ENCODE measurements at regions not wholly inside any gene's neighbourhood (a gene's known extent, or its start where the extent isn't known, plus 50 kb on each side); places are given as distances from the start of the nearest gene placed in this dataset.

DNA sequence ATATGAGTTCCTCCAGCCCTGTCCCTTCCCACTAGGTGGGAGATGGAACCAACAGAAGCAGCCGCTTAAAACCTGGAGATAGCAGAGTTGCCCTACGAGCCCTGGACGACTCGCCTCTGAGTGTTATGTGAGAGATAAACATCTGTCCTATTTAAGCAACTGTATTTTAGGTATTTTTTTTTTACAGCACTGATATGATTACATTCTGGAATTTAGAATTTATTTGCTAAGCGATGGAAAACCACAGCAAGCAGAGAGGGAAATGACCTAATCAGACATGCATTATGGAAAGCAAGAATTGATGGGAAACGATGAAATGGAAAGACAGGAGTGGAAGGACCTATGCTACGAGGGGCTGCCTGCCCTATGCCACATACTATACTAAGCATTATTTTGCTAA lies 379.0 kb upstream of the IL12A start:
- TF ChIP-seq CTCF (conservative IDR thresholded peaks at IDR 0.05; ENCODE audit: low read length) (no peak), EZH2phosphoT487 (IDR thresholded peaks at IDR 0.05; ENCODE audit: borderline replicate concordance, low read depth, low read length) (no peak)

All from OCI-LY7 (cell line).